PC-9 (cell line): ENCODE measurements at regions not wholly inside any gene's neighbourhood (a gene's known extent, or its start where the extent isn't known, plus 50 kb on each side); places are given as distances from the start of the nearest gene placed in this dataset.

Experiments used
- BruUV-seq: library from RNA; stranded (reverse); fragments of 400-500 nt; replicated peaks from 2 replicates; lab custom pipeline; 2021; lab: Mats Ljungman, UMichigan
- CTCF ChIA-PET: fragments of 300-600 bp; sonication (Branson Sonifier 250); formaldehyde crosslinking; loops from one replicate; lab custom pipeline; 2022; ENCODE audit warnings: antibody characterized with exemption; lab: Charles Lee
- POLR2A ChIA-PET: fragments of 300-600 bp; sonication (Branson Sonifier 250); formaldehyde crosslinking; loops from one replicate; lab custom pipeline; 2022; ENCODE audit warnings: antibody characterized with exemption; ENCODE audit not compliant: unreplicated experiment; lab: Charles Lee
- DNase-seq, 2 experiments: peaks; one replicate each; pipeline versions ENCODE4 v3.0.0 to v3.0.0-alpha.2; 2015 to 2022; ENCODE audit warnings: mixed read lengths in 1 of 2
- H2AFZ ChIP-seq: fragments of 200-600 bp; sonication (generic); 2 replicates; pipeline ENCODE4 v1.8.1; 2017; ENCODE audit warnings: antibody characterized with exemption
- H3F3A ChIP-seq: fragments of 200-600 bp; sonication (generic); 2 replicates; pipeline ENCODE4 v1.8.1; 2017; ENCODE audit warnings: antibody characterized with exemption, mild to moderate bottlenecking, low read depth; ENCODE audit not compliant: insufficient read depth
- H3K27ac ChIP-seq: fragments of 200-600 bp; sonication (generic); 2 replicates; pipeline ENCODE4 v1.6.1; 2016; ENCODE audit warnings: mixed run types
- H3K27me3 ChIP-seq: fragments of 200-600 bp; sonication (generic); 2 replicates; pipeline ENCODE4 v1.6.1; 2016; ENCODE audit warnings: low read depth, mixed run types; ENCODE audit not compliant: insufficient read depth
- H3K36me3 ChIP-seq: fragments of 200-600 bp; sonication (generic); 2 replicates; pipeline ENCODE4 v1.6.1; 2016; ENCODE audit warnings: low read depth, mixed run types
- H3K4me1 ChIP-seq: fragments of 200-600 bp; sonication (generic); replicated peaks from 2 replicates; pipeline ENCODE4 v1.6.1; 2016; ENCODE audit warnings: mixed run types; ENCODE audit not compliant: insufficient read depth
- H3K4me2 ChIP-seq: fragments of 200-600 bp; sonication (generic); 2 replicates; pipeline ENCODE4 v1.6.1; 2017; ENCODE audit warnings: mixed run types
- H3K4me3 ChIP-seq: fragments of 200-600 bp; sonication (generic); 2 replicates; pipeline ENCODE4 v1.6.1; 2016; ENCODE audit warnings: mixed run types
- H3K79me2 ChIP-seq: fragments of 200-600 bp; sonication (generic); 2 replicates; pipeline ENCODE4 v1.6.1; 2017; ENCODE audit warnings: low read depth, mixed run types
- H3K9me2 ChIP-seq: fragments of 200-600 bp; sonication (generic); 2 replicates; pipeline ENCODE4 v1.8.1; 2017; ENCODE audit warnings: mild to moderate bottlenecking; ENCODE audit not compliant: insufficient read depth
- H3K9me3 ChIP-seq: fragments of 200-600 bp; sonication (generic); 2 replicates; pipeline ENCODE4 v1.8.1; 2016; ENCODE audit warnings: low read depth; ENCODE audit not compliant: insufficient read depth
- H4K20me1 ChIP-seq: fragments of 200-600 bp; sonication (generic); 2 replicates; pipeline ENCODE4 v1.8.1; 2017; ENCODE audit not compliant: insufficient read depth
- CTCF ChIP-seq: fragments of 200-600 bp; sonication (generic); conservative IDR thresholded peaks from 2 replicates; pipeline ENCODE4 v1.6.1; 2017; ENCODE audit warnings: mixed run types, antibody characterized with exemption, mild to moderate bottlenecking, moderate library complexity
- EZH2 ChIP-seq: fragments of 200-600 bp; sonication (generic); IDR thresholded peaks from 2 replicates; pipeline ENCODE4 v1.8.0; 2017; ENCODE audit warnings: antibody characterized with exemption, low read depth
- intact Hi-C: fragments of 100-400 bp; cut with micrococcal nuclease; formaldehyde crosslinking; loops from one replicate; pipeline ENCODE4 v1.10.0; 2022; ENCODE audit not compliant: unreplicated experiment

- Histone ChIP-seq H3K9me2 (no peaks in the 10 kb centered on the region), H3K9me3 (no peaks in the 10 kb centered on the region), H2AFZ (no peak overlapping the region), H3K79me2 (no peaks in the 10 kb centered on the region), H3F3A (no peaks in the 10 kb centered on the region), H3K27ac (no peak overlapping the region), H3K4me2 (no peak overlapping the region), H3K4me1 (no peaks in the 10 kb centered on the region), H3K27me3 (peaks cover 28% of the 10 kb centered on the region), H3K36me3 (no peaks in the 10 kb centered on the region), H4K20me1 (no peaks in the 10 kb centered on the region), H3K4me3 (no peak overlapping the region)
- ChIA-PET POLR2A (no interaction called here), CTCF (no interaction called here)
- intact Hi-C loops: no loop called here
- no TSS peak for BruUV-seq
- TF ChIP-seq CTCF: no peak
- TF ChIP-seq EZH2: no peak
- DNase-seq: no peak
Measured at GRCh38 chr14:101504096-101504948, 57.0 kb upstream of the DIO3 start.

GRCh38 chr14:101505236-101505970 is 55.9 kb upstream of the DIO3 start:
- no peak overlapping the region for H3K4me3 ChIP-seq
- TF ChIP-seq EZH2 (no peak), CTCF (no peak)
- no peaks in the 10 kb centered on the region for H3K79me2 ChIP-seq
- H3K4me2 ChIP-seq: no peak overlapping the region
- BruUV-seq: no TSS peak
- no peak overlapping the region for H3K27ac ChIP-seq
- intact Hi-C loops: no loop called here
- H4K20me1 ChIP-seq: no peaks in the 10 kb centered on the region
- H3F3A ChIP-seq: no peaks in the 10 kb centered on the region
- ChIA-PET POLR2A (no interaction called here), CTCF (no interaction called here)
- H2AFZ ChIP-seq: no peak overlapping the region
- no peak for DNase-seq
- H3K27me3 ChIP-seq: peaks cover 28% of the 10 kb centered on the region
- H3K36me3 ChIP-seq: no peaks in the 10 kb centered on the region
- H3K4me1 ChIP-seq: no peaks in the 10 kb centered on the region
- H3K9me2 ChIP-seq: no peaks in the 10 kb centered on the region
- H3K9me3 ChIP-seq: no peaks in the 10 kb centered on the region

GRCh38 chr14:101506211-101506925 is 54.9 kb upstream of the DIO3 start:
- CTCF ChIA-PET: no interaction called here
- no peaks in the 10 kb centered on the region for H3K9me3 ChIP-seq
- no TSS peak for BruUV-seq
- peaks cover 27% of the 10 kb centered on the region for H3K27me3 ChIP-seq
- H3K4me1 ChIP-seq: no peaks in the 10 kb centered on the region
- TF ChIP-seq EZH2 (no peak), CTCF (no peak)
- H3K4me2 ChIP-seq: no peak overlapping the region
- no peak overlapping the region for H3K27ac ChIP-seq
- no peaks in the 10 kb centered on the region for H3F3A ChIP-seq
- no peaks in the 10 kb centered on the region for H3K36me3 ChIP-seq
- no peak overlapping the region for H3K4me3 ChIP-seq
- POLR2A ChIA-PET: no interaction called here
- no peak for DNase-seq
- no peaks in the 10 kb centered on the region for H3K79me2 ChIP-seq
- H3K9me2 ChIP-seq: no peaks in the 10 kb centered on the region
- no peaks in the 10 kb centered on the region for H4K20me1 ChIP-seq
- no peak overlapping the region for H2AFZ ChIP-seq
- intact Hi-C loops: no loop called here
